ENCODE measurements at regions not wholly inside any gene's neighbourhood (a gene's known extent, or its start where the extent isn't known, plus 50 kb on each side); places are given as distances from the start of the nearest gene placed in this dataset.
"Not testable (repeated sequence)": the region's sequence is repeated elsewhere in the genome, so short reads cannot be mapped to it uniquely, and the experiment has no call there.

- H3K9me3 Mint-ChIP-seq; DNase-seq (ENCODE audit: low spot score in 2 of 2); H3K27me3 Mint-ChIP-seq; H3K4me3 Mint-ChIP-seq; ATAC-seq (ENCODE audit: low read depth); H3K4me1 Mint-ChIP-seq; H3K36me3 Mint-ChIP-seq: not testable (repeated sequence)
- peak overlapping the region; percentile 68 for H3K27ac Mint-ChIP-seq
Observed at GRCh38 chr2:87511195-87511778, 236.6 kb upstream of the PLGLB2 start.

- peak; percentile 14 for ATAC-seq (ENCODE audit: low read depth)
- H3K36me3 Mint-ChIP-seq; H3K27ac Mint-ChIP-seq; DNase-seq (ENCODE audit: low spot score in 2 of 2); H3K27me3 Mint-ChIP-seq; H3K9me3 Mint-ChIP-seq; H3K4me1 Mint-ChIP-seq; H3K4me3 Mint-ChIP-seq: not testable (repeated sequence)
Observed at GRCh38 chr2:87512864-87513530, 234.9 kb upstream of the PLGLB2 start.

- H3K27me3 Mint-ChIP-seq; H3K4me3 Mint-ChIP-seq; H3K36me3 Mint-ChIP-seq; H3K27ac Mint-ChIP-seq; DNase-seq (ENCODE audit: low spot score in 2 of 2); H3K9me3 Mint-ChIP-seq; ATAC-seq (ENCODE audit: low read depth): not testable (repeated sequence)
- peaks cover 13% of the 10 kb centered on the region for H3K4me1 Mint-ChIP-seq
Observed at GRCh38 chr2:87514034-87514433, 233.9 kb upstream of the PLGLB2 start.

- H3K27me3 Mint-ChIP-seq; H3K4me3 Mint-ChIP-seq; ATAC-seq (ENCODE audit: low read depth); H3K9me3 Mint-ChIP-seq; H3K36me3 Mint-ChIP-seq; H3K27ac Mint-ChIP-seq; DNase-seq (ENCODE audit: low spot score in 2 of 2): not testable (repeated sequence)
- H3K4me1 Mint-ChIP-seq = peaks cover 13% of the 10 kb centered on the region
Observed at GRCh38 chr2:87514515-87514914, 233.4 kb upstream of the PLGLB2 start.

GRCh38 chr2:87515226-87515625 lies 232.7 kb upstream of the PLGLB2 start:
- peak overlapping the region; percentile 78 for H3K4me3 Mint-ChIP-seq

GRCh38 chr2:87515875-87516274 lies 232.0 kb upstream of the PLGLB2 start:
- not testable (repeated sequence) for H3K36me3 Mint-ChIP-seq; H3K9me3 Mint-ChIP-seq; ATAC-seq (ENCODE audit: low read depth); H3K27me3 Mint-ChIP-seq; DNase-seq (ENCODE audit: low spot score in 2 of 2); H3K4me3 Mint-ChIP-seq; H3K27ac Mint-ChIP-seq
- peaks cover 15% of the 10 kb centered on the region for H3K4me1 Mint-ChIP-seq

More at GRCh38 chr2:87515226-87515625, 232.7 kb upstream of the PLGLB2 start:
- not testable (repeated sequence) for H3K27me3 Mint-ChIP-seq, H3K36me3 Mint-ChIP-seq, H3K9me3 Mint-ChIP-seq
- Mint-ChIP-seq H3K4me1 (peaks cover 15% of the 10 kb centered on the region), H3K27ac (peak overlapping the region; percentile 87)
- peak in 1 of 2 donors; percentile 30 for DNase-seq (ENCODE audit: low spot score in 2 of 2)
- ATAC-seq (ENCODE audit: low read depth) = peak; percentile 40

GRCh38 chr2:87516369-87516967 lies 231.4 kb upstream of the PLGLB2 start:
- DNase-seq (ENCODE audit: low spot score in 2 of 2); ATAC-seq (ENCODE audit: low read depth); H3K27me3 Mint-ChIP-seq; H3K36me3 Mint-ChIP-seq; H3K9me3 Mint-ChIP-seq; H3K4me3 Mint-ChIP-seq: not testable (repeated sequence)
- peaks cover 16% of the 10 kb centered on the region for H3K4me1 Mint-ChIP-seq
- peak overlapping the region; percentile 99 for H3K27ac Mint-ChIP-seq

- not testable (repeated sequence) for H3K9me3 Mint-ChIP-seq; H3K36me3 Mint-ChIP-seq; DNase-seq (ENCODE audit: low spot score in 2 of 2); H3K4me3 Mint-ChIP-seq; ATAC-seq (ENCODE audit: low read depth); H3K27me3 Mint-ChIP-seq
- Mint-ChIP-seq H3K27ac (peak overlapping the region; percentile 99), H3K4me1 (peaks cover 21% of the 10 kb centered on the region)
Observed at GRCh38 chr2:87517438-87517837, 230.4 kb upstream of the PLGLB2 start.

GRCh38 chr2:87518066-87518465 lies 229.8 kb upstream of the PLGLB2 start:
- H3K36me3 Mint-ChIP-seq = not testable (repeated sequence)

GRCh38 chr2:87518547-87518946 lies 229.3 kb upstream of the PLGLB2 start:
- peaks cover 26% of the 10 kb centered on the region for H3K4me1 Mint-ChIP-seq
- peak in 1 of 2 donors; percentile 28 for DNase-seq (ENCODE audit: low spot score in 2 of 2)
- H3K27me3 Mint-ChIP-seq; H3K9me3 Mint-ChIP-seq; ATAC-seq (ENCODE audit: low read depth); H3K36me3 Mint-ChIP-seq: not testable (repeated sequence)
- peak overlapping the region; percentile 43 for H3K4me3 Mint-ChIP-seq
- H3K27ac Mint-ChIP-seq = peak overlapping the region; percentile 99

More at GRCh38 chr2:87518066-87518465, 229.8 kb upstream of the PLGLB2 start:
- ATAC-seq (ENCODE audit: low read depth) = peak; percentile 14
- Mint-ChIP-seq H3K27ac (peak overlapping the region; percentile 99), H3K4me3 (peak overlapping the region; percentile 2), H3K4me1 (peaks cover 23% of the 10 kb centered on the region)
- not testable (repeated sequence) for DNase-seq (ENCODE audit: low spot score in 2 of 2); H3K27me3 Mint-ChIP-seq; H3K9me3 Mint-ChIP-seq

- not testable (repeated sequence) for H3K27me3 Mint-ChIP-seq; H3K4me3 Mint-ChIP-seq; H3K9me3 Mint-ChIP-seq; DNase-seq (ENCODE audit: low spot score in 2 of 2); H3K36me3 Mint-ChIP-seq
- Mint-ChIP-seq H3K4me1 (peaks cover 26% of the 10 kb centered on the region), H3K27ac (peak overlapping the region; percentile 94)
- peak; percentile 73 for ATAC-seq (ENCODE audit: low read depth)
Observed at GRCh38 chr2:87519158-87520011, 228.5 kb upstream of the PLGLB2 start.

- not testable (repeated sequence) for H3K36me3 Mint-ChIP-seq, H3K9me3 Mint-ChIP-seq, H3K27me3 Mint-ChIP-seq
- ATAC-seq (ENCODE audit: low read depth) (peak; percentile 64), DNase-seq (ENCODE audit: low spot score in 2 of 2) (peak; percentile 60 to 61)
- peak overlapping the region; percentile 95 for H3K27ac Mint-ChIP-seq
- peak overlapping the region; percentile 22 for H3K4me3 Mint-ChIP-seq
- H3K4me1 Mint-ChIP-seq = peaks cover 22% of the 10 kb centered on the region
Observed at GRCh38 chr2:87521057-87521456, 226.8 kb upstream of the PLGLB2 start.

- Mint-ChIP-seq H3K4me1 (peaks cover 22% of the 10 kb centered on the region), H3K27ac (peak overlapping the region; percentile 95)
Observed at GRCh38 chr2:87521489-87521888, 226.4 kb upstream of the PLGLB2 start.

More at GRCh38 chr2:87521489-87521888, 226.4 kb upstream of the PLGLB2 start:
- not testable (repeated sequence) for ATAC-seq (ENCODE audit: low read depth); H3K9me3 Mint-ChIP-seq; H3K36me3 Mint-ChIP-seq; H3K27me3 Mint-ChIP-seq; DNase-seq (ENCODE audit: low spot score in 2 of 2)
- peak overlapping the region; percentile 29 for H3K4me3 Mint-ChIP-seq
